Stomach (tissue), 8 donors: ENCODE measurements at regions not wholly inside any gene's neighbourhood (a gene's known extent, or its start where the extent isn't known, plus 50 kb on each side); places are given as distances from the start of the nearest gene placed in this dataset.
A peak's percentile ranks its signal among the peaks of the same experiment; 100 is the strongest.

Source experiments
- DNase-seq, 2 donors: peaks; one replicate each; pipeline versions ENCODE4 v3.0.0 to v3.0.0-alpha.2; 2013 to 2019
- H3K27ac ChIP-seq, 5 donors: fragments of 200-600 bp in 4 of 5; sonication (generic) in 4 of 5; one replicate each; pipeline ENCODE4 v1.5.1; 2013 to 2019; ENCODE audit warnings: mild to moderate bottlenecking in 1 of 5, moderate library complexity in 1 of 5
- H3K27me3 ChIP-seq, 3 donors: fragments of 200-600 bp; sonication (generic); one replicate each; pipeline ENCODE4 v1.5.1; 2017 to 2019; ENCODE audit warnings: mixed run types in 1 of 3
- H3K36me3 ChIP-seq, 4 donors: fragments of 200-600 bp; sonication (generic); 1 replicate in 3 of 4; 2 replicates in 1 of 4; pipeline ENCODE4 v1.5.1; 2016 to 2019
- H3K4me1 ChIP-seq, 4 donors: fragments of 200-600 bp; sonication (generic); one replicate each; pipeline ENCODE4 v1.5.1; 2016 to 2019
- H3K4me3 ChIP-seq, 4 donors: fragments of 200-600 bp; sonication (generic) in 3 of 4; one replicate each; pipeline ENCODE4 v1.5.1; 2016 to 2019; ENCODE audit warnings: mild to moderate bottlenecking in 1 of 4
- H3K9me3 ChIP-seq, 4 donors: fragments of 200-600 bp; sonication (generic); one replicate each; pipeline ENCODE4 v1.5.1; 2016 to 2019
- EP300 ChIP-seq: sonication (generic); formaldehyde crosslinking; IDR thresholded peaks from one replicate; pipeline ENCODE4 v1.6.1; 2017; ENCODE audit warnings: antibody characterized with exemption
- POLR2A ChIP-seq, 4 donors: fragments of 450-650 bp; IDR thresholded peaks; one replicate each; pipeline ENCODE4 v1.6.1; 2016; ENCODE audit warnings: antibody characterized with exemption in 4 of 4, control low read depth in 2 of 4, mild to moderate bottlenecking in 1 of 4, moderate library complexity in 1 of 4
- POLR2AphosphoS5 ChIP-seq, 3 donors: sonication (generic); formaldehyde crosslinking; IDR thresholded peaks; one replicate each; pipeline ENCODE4 v1.6.1; 2016; ENCODE audit warnings: antibody characterized with exemption in 3 of 3
- WGBS, 5 donors: extraction: QIAGEN DNeasy Blood & Tissue Kit in 3 of 5; methylation state at CpG; one replicate each; pipeline versions ENCODE4 v1.1.5 to v1.1.7; 2013 to 2018; 5-methylcytosine and 5-hydroxymethylcytosine counted together
- intact Hi-C: fragments of 100-400 bp; cut with DNase I; formaldehyde crosslinking; loops from one replicate; pipeline ENCODE4 v1.15.1; 2023; ENCODE audit warnings: low total_unique reads
- TF ChIP-seq, protein P1 (sequence below), 7 experiments: fragments of 450-650 bp in 4 of 7; fragments of 200-600 bp in 3 of 7; sonication (generic) in 3 of 7; IDR thresholded peaks; one replicate each; pipeline ENCODE4 v1.5.1; 2016 to 2019; ENCODE audit warnings: antibody characterized with exemption in 7 of 7, control low read depth in 2 of 7, mild to moderate bottlenecking in 1 of 7
- donor health status: healthy with polysubstance abuse.
- donor health status: Bipolar disorder and iron deficiency.
- donor health status: healthy.

GRCh38 chr4:174156239-174156826 is 127.1 kb downstream of the FBXO8 start:
- DNase-seq = peak in 1 of 2 donors; percentile 77

GRCh38 chr4:174154215-174154854 is 129.1 kb downstream of the FBXO8 start:
- Histone ChIP-seq H3K4me3 (peak overlapping the region in 3 of 4 donors; percentile 19 to 28 (median 28)), H3K36me3 (no peaks in the 10 kb centered on the region), H3K4me1 (peaks cover 0 to 26% (median 4%) of the 10 kb centered on the region in 4 donors), H3K27ac (peak overlapping the region in 3 of 5 donors; percentile 35 to 74 (median 50)), H3K9me3 (no peaks in the 10 kb centered on the region), H3K27me3 (no peaks in the 10 kb centered on the region)
- TF ChIP-seq EP300 (no peak), POLR2AphosphoS5 (IDR thresholded peaks at IDR 0.05) (peak in 1 of 3 donors; percentile 47), POLR2A (IDR thresholded peaks at IDR 0.05) (no peak)
- TF ChIP-seq, protein P1, sequence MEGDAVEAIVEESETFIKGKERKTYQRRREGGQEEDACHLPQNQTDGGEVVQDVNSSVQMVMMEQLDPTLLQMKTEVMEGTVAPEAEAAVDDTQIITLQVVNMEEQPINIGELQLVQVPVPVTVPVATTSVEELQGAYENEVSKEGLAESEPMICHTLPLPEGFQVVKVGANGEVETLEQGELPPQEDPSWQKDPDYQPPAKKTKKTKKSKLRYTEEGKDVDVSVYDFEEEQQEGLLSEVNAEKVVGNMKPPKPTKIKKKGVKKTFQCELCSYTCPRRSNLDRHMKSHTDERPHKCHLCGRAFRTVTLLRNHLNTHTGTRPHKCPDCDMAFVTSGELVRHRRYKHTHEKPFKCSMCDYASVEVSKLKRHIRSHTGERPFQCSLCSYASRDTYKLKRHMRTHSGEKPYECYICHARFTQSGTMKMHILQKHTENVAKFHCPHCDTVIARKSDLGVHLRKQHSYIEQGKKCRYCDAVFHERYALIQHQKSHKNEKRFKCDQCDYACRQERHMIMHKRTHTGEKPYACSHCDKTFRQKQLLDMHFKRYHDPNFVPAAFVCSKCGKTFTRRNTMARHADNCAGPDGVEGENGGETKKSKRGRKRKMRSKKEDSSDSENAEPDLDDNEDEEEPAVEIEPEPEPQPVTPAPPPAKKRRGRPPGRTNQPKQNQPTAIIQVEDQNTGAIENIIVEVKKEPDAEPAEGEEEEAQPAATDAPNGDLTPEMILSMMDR (IDR thresholded peaks at IDR 0.05) = no peak
- peak in 1 of 2 donors; percentile 46 for DNase-seq
- WGBS, 5 donors = 37 to 49% (median 43%) methylated on average over 5 of the region's 5 CpGs
- intact Hi-C loops = no loop called here

More at GRCh38 chr4:174156239-174156826, 127.1 kb downstream of the FBXO8 start:
- H3K9me3 ChIP-seq = no peaks in the 10 kb centered on the region
- H3K27ac ChIP-seq = peak overlapping the region in 1 of 5 donors; percentile 74
- no peaks in the 10 kb centered on the region for H3K36me3 ChIP-seq
- 8 to 18% (median 11%) methylated on average over 3 of the region's 3 CpGs for WGBS, 5 donors
- peaks cover 0 to 24% (median 4%) of the 10 kb centered on the region in 4 donors for H3K4me1 ChIP-seq
- intact Hi-C loops = no loop called here
- no peaks in the 10 kb centered on the region for H3K27me3 ChIP-seq
- no peak for TF ChIP-seq POLR2A (IDR thresholded peaks at IDR 0.05)
- no peak for TF ChIP-seq EP300
- TF ChIP-seq POLR2AphosphoS5 (IDR thresholded peaks at IDR 0.05) = no peak
- TF ChIP-seq, protein P1 (IDR thresholded peaks at IDR 0.05) = peak in 5 of 7 experiments; percentile 25 to 51 (median 37)
- H3K4me3 ChIP-seq = no peak overlapping the region

GRCh38 chr4:174152717-174153466 is 130.6 kb downstream of the FBXO8 start:
- no peaks in the 10 kb centered on the region for H3K9me3 ChIP-seq
- H3K27ac ChIP-seq = peak overlapping the region in 3 of 5 donors; percentile 16 to 64 (median 29)
- peaks cover 0 to 26% (median 4%) of the 10 kb centered on the region in 4 donors for H3K4me1 ChIP-seq
- no peak overlapping the region for H3K4me3 ChIP-seq
- no peaks in the 10 kb centered on the region for H3K27me3 ChIP-seq
- H3K36me3 ChIP-seq = no peaks in the 10 kb centered on the region
- peak in 1 of 2 donors; percentile 23 for DNase-seq
- 37 to 51% (median 39%) methylated on average over 2 of the region's 2 CpGs for WGBS, 5 donors
- intact Hi-C loops = no loop called here
- no peak for TF ChIP-seq POLR2A (IDR thresholded peaks at IDR 0.05)
- TF ChIP-seq, protein P1 (IDR thresholded peaks at IDR 0.05) = no peak

GRCh38 chr4:174147863-174148262 is 135.6 kb downstream of the FBXO8 start:
- Histone ChIP-seq H3K27ac (peak overlapping the region in 3 of 5 donors; percentile 32 to 72 (median 56)), H3K4me3 (no peak overlapping the region), H3K9me3 (no peaks in the 10 kb centered on the region), H3K27me3 (peaks cover 0 to 6% (median 0%) of the 10 kb centered on the region in 3 donors), H3K36me3 (no peaks in the 10 kb centered on the region), H3K4me1 (peaks cover 0 to 6% (median 0%) of the 10 kb centered on the region in 4 donors)
- WGBS, 5 donors = 57 to 73% (median 64%) methylated on average over 2 of the region's 2 CpGs
- DNase-seq = peak in 1 of 2 donors; percentile 56
- TF ChIP-seq POLR2AphosphoS5 (IDR thresholded peaks at IDR 0.05) = no peak
- no peak for TF ChIP-seq EP300
- TF ChIP-seq, protein P1 (IDR thresholded peaks at IDR 0.05) = no peak
- TF ChIP-seq POLR2A (IDR thresholded peaks at IDR 0.05) = no peak
- intact Hi-C loops = no loop called here
